GM19372 (cell line): ENCODE measurements at regions not wholly inside any gene's neighbourhood (a gene's known extent, or its start where the extent isn't known, plus 50 kb on each side); places are given as distances from the start of the nearest gene placed in this dataset.

Source experiments
- ATAC-seq: cut with Tn5 transposase; IDR thresholded peaks from one replicate; pipeline ENCODE4 v1.9.1; 2021; ENCODE audit warnings: mild to moderate bottlenecking, low read depth, moderate library complexity; ENCODE audit not compliant: unreplicated experiment

DNA sequence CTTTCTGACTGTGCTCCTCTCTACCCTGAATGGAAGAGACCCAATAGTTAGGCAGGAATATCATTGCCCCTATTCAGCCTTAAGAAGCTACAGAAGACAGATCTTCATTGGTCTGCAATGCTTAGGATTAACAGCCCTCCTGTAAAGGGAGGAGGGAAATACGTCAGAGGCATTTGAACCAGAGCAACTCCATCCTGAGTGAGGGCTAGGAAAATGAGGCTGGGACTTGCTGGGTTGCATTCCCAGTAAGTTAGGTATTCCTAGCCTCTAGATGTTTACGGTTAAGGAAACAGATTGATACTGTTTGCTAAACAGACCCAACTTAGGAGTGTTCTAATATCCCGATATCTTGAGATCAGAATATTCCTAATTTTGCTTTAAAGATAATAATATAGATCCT is 63.5 kb downstream of the PCDH18 start:
- ATAC-seq, result no peak

DNA sequence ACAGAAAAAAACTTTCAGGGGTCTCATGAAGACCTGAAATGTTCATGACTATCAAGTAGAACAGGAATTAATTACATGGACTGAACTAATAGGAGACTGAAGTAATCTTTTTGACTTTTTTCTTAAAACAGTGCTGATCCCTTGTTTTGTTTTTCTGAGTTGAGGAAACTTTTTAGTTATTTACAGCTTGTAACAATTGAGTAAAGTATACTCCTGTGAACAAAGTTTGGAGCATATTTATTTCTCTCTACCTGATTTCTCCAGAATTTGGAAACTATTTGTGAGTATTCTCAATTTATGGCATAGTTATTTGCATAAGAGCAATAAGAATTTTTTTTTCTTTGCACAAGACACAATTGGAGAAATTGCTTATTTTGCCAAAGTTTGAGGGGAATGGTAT is 64.8 kb downstream of the PCDH18 start:
- no peak for ATAC-seq

DNA sequence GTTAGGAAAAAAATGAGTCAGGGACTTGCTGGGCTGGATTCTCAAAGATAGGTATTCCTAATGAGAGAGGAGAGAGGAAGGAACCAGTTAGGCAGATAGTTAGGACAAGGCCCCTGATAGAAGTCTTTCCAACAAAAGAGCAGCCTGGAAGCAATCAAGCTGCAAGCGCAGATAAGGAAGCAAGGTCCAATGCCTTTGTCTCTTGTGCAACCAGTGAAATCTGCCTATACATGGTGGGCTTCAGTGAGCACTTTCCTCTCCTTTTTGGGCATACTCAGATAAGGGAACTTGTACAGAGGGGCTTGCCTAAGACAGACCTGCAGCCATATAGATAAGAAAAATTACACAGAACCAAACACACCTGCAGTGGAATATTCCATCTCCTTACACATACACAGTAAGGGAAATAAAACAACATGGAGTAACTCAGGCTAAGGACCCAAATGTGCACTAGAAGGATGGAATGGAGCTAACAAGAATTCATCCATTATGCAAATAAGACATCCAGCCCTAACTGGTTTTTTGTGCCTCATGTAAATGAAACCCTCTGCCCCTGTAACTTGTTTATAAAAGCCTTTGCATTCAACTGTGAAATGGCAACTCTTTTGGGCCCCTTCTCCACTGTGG is 68.8 kb downstream of the PCDH18 start:
- ATAC-seq, result no peak

- no peak for ATAC-seq
Observed at GRCh38 chr4:137455647-137456321, 76.5 kb downstream of the PCDH18 start.

DNA sequence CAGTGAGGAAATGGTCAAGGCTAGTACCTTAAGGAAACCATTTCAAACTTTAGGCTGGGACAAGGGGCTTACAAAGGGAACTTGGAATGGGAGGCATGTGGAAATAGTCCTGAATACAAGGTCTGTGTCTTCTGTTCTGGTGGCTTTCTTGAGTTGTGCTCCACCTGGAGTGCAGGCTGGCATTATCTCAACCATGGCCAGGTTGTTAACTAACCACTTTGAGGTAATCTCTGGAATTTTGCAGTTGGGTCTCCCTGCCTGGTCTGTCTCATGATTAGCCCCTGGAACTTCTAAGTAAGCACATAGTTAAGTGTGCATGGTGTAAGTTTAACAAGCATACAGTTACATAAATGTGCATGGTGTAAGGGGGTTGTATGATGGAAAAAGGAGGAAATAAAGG is 77.5 kb downstream of the PCDH18 start:
- ATAC-seq, result no peak

- no peak for ATAC-seq
Observed at GRCh38 chr4:137452799-137453198, 79.5 kb downstream of the PCDH18 start.

DNA sequence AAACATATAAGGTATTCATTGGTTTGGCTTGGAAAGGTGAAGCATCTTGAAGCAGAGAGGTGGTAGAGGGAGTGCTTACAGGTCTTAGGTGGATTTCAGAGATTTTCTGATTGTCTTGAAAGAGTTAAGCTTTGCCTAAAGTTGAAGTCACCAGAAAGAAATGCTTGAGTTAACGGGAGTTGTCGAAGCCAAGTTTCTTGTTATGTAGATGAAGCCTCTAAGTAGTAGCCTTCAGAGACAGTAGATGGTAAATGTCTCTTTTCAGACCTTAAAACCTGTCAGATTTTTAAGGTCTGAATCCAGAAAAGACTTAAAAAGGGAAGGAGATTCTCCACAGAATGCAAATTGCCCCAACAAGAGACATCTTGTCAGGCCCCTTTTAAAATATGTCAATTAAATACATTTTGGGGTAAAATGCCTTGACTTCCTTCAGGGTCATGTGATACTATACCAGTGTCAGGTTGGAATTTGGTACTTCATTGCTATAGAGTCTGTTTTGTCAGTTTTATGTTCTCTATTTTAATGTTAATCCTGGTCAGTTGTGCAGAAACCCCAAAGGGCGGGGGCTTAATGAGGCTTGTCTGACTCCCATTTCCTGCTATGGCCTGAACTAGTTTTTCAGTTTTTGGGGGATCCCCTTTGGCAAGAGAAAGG is 81.0 kb downstream of the PCDH18 start:
- no peak for ATAC-seq

GRCh38 chr4:137448402-137448801 is 83.9 kb downstream of the PCDH18 start:
- ATAC-seq, result no peak

DNA sequence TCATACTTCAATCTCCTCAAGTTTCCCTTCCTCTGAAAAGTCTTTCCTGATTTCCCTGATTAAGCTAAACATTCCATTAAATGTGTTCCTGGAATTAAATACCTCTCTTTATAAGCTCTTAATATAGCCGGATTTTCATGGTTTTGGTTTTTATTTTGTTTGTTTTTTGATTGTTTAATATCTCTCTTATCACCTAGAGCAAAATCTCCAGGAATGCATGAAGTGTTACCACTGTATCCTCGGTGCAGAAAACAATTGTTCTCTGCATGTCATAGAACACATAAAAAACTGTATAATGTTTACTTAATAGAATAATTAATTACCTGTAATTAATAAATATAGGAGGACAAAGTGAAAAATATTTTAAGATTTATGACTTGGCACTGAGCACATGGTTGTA is 86.2 kb downstream of the PCDH18 start:
- ATAC-seq, result no peak

GRCh38 chr4:137443031-137443800 is 89.1 kb downstream of the PCDH18 start:
- ATAC-seq, result no peak

DNA sequence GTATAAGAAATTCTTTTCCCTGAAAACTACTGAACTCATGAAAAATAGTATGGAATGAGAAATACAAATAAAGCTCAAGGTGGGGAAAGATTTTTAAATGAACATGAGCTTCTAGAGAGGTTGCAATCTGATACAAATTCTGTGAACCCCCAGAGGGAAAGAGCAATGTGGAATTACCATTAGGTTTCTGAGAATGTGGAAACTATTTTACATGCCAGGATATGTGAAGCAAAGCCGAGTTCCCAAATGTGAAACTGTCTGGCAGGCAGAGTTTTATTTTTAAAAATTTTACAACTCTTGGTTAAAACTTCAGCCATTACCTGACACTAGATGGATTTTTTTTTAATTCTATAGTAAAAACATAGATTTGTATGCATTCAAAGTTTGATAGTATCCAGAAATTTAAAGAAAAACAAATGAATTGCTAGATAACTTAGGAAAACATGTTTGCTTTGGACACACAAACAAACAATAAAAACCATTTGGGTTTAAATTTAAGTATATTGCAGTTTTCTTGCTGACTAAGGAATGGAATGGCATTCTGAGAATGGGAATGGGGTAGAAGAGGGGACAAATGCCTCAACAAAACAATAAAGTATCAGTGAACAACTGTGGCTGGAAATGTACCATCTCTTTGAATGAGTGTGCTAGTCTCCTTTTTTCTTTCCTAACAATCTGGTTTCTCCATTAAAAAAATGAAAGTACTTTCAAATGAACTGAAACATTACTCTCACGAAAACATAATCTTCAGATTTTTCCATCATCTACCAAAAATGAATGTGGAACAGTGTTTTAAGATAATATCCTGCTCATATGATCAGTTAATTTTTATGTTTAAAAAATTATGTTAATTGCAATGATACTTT is 99.6 kb downstream of the PCDH18 start:
- no peak for ATAC-seq

DNA sequence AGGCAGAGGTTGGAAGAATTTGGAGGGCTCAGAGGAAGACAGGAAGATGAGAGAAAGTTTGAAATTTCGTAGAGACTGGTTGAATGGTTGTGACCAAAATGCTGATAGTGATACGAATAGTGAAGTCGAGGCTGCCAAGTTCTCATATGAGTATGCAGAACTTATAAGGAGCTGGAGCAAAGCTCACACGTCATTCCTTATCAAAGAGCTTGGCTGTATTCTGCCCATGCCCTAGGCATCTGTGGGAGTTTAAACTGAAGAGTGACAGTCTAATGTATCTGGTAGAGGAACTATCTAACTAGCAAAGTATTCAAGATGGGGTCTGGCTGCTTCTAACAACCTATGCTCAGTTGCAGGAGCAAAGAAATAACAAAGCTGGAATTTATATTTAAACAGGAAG is 102.1 kb downstream of the PCDH18 start:
- no peak for ATAC-seq

GRCh38 chr4:137427411-137427810 is 104.9 kb downstream of the PCDH18 start:
- no peak for ATAC-seq

DNA sequence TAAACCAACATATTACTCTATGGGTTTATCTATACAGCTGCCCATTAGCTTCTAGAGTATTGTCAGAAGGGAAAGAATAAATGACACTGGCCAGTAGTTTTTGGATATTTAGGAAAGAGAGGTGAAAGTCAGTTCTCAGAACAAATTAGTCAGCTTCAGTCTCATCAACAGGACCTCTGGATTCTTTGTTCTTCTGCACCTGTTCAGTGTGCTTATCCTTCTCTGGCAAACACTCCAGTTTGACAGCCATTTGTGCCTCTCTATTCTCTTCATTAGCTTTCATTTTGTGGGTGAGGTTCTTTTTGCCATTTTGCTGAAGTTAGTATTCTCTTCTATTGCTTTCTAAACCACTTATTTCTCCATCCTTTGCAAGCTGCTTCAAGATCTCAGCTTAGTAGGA is 107.0 kb downstream of the PCDH18 start:
- ATAC-seq, result no peak

- ATAC-seq, result no peak
Observed at GRCh38 chr4:137422666-137423065, 109.6 kb downstream of the PCDH18 start.

GRCh38 chr4:137421796-137422195 is 110.5 kb downstream of the PCDH18 start:
- no peak for ATAC-seq

- no peak for ATAC-seq
Observed at GRCh38 chr4:137420901-137421396, 111.3 kb downstream of the PCDH18 start.

GRCh38 chr4:137417676-137418075 is 114.6 kb downstream of the PCDH18 start:
- no peak for ATAC-seq

GRCh38 chr4:137414802-137415201 is 117.5 kb downstream of the PCDH18 start:
- no peak for ATAC-seq

DNA sequence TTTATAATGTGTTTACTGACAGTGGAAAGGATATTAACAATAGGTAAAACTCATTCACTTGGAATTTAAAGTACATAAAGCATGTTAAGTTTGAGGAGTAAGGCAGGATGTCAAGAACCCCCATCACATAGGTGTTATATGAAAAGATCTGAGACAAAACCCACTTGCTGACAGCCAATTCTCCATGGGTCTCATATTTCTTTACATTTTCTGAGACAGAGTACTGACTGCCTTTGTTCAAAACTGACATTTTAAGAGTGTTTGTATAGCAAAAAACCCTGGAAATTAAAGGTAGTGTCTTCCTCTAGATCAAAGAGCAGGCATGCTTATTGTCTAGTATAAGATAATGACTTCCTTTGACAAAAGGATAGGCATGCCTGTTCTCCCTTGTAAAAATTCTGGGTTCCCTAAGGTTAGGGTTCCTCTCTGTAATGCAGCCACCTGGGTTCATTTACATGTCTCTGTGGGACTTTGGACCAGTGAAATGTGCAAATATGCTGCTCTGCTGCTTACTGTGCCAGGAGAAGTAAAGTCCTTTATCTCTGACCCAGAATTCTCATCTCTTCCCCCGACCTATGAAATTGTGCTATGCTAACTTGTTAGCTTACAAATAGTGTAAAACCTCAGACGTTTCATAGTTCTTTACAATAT is 123.6 kb downstream of the PCDH18 start:
- ATAC-seq, result no peak
